Muscle of leg (tissue), 3 donors: ENCODE measurements at regions not wholly inside any gene's neighbourhood (a gene's known extent, or its start where the extent isn't known, plus 50 kb on each side); places are given as distances from the start of the nearest gene placed in this dataset.

Experiments used
- DNase-seq: peaks from one replicate; pipeline ENCODE4 v3.0.0; 2013
- H3K27ac ChIP-seq: one replicate; pipeline ENCODE4 v1.5.1; 2013; ENCODE audit warnings: mild to moderate bottlenecking, low read length, control low read depth
- H3K27me3 ChIP-seq: one replicate; pipeline ENCODE4 v1.6.1; 2013; ENCODE audit warnings: low read length; ENCODE audit not compliant: control insufficient read depth, insufficient read depth
- H3K36me3 ChIP-seq: one replicate; pipeline ENCODE4 v1.6.1; 2013; ENCODE audit warnings: low read length; ENCODE audit not compliant: control insufficient read depth, insufficient read depth
- H3K4me1 ChIP-seq: one replicate; pipeline ENCODE4 v1.6.1; 2013; ENCODE audit warnings: low read length; ENCODE audit not compliant: control insufficient read depth, insufficient read depth
- H3K4me3 ChIP-seq: one replicate; pipeline ENCODE4 v1.5.1; 2013; ENCODE audit warnings: low read length, control low read depth
- H3K9me3 ChIP-seq: replicated peaks from 2 replicates; pipeline ENCODE4 v1.6.1; 2013; ENCODE audit warnings: low read depth, low read length; ENCODE audit not compliant: control insufficient read depth
- WGBS: methylation state at CpG from one replicate; pipeline ENCODE4 v1.1.5; 2013; ENCODE audit warnings: missing lambda C conversion rate; ENCODE audit not compliant: insufficient coverage; 5-methylcytosine and 5-hydroxymethylcytosine counted together

DNA sequence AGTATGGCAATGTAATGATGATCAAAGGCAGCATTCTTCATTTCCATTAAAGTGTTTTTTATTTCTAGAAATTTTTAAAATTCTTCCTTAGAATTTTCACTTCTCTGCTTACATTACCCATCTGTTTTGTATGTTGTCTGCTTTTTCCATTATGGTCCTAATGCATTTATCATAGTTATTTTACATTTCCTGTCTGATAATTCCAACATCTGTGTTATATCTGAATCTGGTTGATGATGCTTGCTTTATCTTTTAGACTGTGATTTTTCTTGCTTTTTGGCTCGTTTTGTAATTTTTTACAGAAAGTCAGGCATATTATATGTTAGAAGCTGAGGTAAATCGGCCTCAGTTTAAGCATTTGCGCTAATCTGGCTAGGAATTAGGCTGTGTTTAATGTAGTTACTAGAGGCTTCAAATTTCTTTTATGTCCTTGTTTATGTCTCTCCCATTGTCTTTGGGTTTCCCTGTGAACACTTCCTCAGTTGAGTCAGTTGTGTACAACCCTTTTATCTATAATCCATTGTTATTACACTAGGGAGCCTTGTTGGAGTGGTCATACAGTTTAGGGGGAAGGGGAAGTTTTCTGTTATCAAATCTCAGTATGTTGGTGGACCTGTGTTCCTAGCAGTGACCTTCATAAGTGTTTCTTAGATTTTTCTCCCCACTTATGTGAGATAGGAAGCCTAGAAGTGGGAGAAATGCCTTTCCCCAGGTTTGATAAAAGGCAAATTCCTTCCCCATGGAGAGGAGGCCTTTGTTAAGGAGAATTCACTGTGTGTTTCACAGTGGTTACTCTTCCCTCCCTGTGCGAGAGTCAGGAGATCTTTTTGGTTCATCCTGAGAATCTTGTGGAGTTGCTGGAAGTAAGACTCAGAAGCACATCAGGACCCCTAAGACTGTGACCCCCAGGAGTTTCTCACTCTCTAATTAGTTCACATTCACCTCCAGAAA is 437.5 kb downstream of the INSC start:
- DNase-seq, result peak; percentile 65
- H3K9me3 ChIP-seq, result no peaks in the 10 kb centered on the region
- peak overlapping the region; percentile 9 for H3K27ac ChIP-seq
- no peaks in the 10 kb centered on the region for H3K4me1 ChIP-seq
- no peak overlapping the region for H3K4me3 ChIP-seq
- no peaks in the 10 kb centered on the region for H3K36me3 ChIP-seq
- 20% methylated on average over 1 of the region's 4 CpGs for WGBS
- no peaks in the 10 kb centered on the region for H3K27me3 ChIP-seq

- WGBS, result no CpG with 5 or more reads among the region's 1 CpG
These were observed 440.4 kb downstream of the INSC start for GRCh38 chr11:15555161-15555560.

DNA sequence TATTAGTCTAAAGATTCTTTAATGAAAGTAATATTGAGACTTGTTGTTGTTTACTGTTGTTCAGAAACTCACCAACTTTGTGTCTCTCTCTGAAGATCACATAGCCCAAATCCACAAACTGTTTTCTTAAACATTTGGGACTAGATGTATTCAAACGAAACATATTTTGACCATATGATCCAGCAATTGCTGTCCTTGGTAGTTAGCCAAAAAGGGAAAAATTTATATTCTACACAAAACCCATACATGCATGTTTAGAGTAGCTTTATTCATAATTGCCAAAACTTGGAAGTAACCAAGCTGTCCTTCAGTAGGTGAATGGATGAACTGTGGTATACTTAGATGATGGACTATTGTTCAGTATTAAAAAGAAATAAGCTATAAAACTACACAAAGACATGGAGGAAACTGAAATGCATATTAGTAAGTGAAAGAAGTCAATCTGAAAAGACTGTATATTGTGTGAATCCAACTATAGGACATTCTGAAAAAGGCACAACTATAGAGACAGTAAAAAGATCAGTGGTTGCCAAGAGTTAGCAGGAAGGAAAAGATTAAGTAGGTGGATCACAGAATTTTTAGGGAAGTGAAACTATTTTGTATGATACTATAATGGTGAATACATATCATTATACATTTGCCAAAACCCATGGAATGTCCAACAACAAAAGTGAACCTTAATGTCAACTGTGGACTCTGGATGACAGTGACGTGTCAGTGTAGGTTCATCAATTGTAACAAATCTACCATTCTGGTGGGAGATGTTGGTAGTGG is 442.9 kb downstream of the INSC start:
- Histone ChIP-seq H3K4me3 (no peak overlapping the region), H3K9me3 (no peaks in the 10 kb centered on the region), H3K4me1 (no peaks in the 10 kb centered on the region), H3K27me3 (no peaks in the 10 kb centered on the region), H3K36me3 (no peaks in the 10 kb centered on the region), H3K27ac (no peak overlapping the region)
- no CpG with 5 or more reads among the region's 2 CpGs for WGBS
- no peak for DNase-seq

More at GRCh38 chr11:15555161-15555560, 440.4 kb downstream of the INSC start:
- Histone ChIP-seq H3K4me3 (no peak overlapping the region), H3K9me3 (no peaks in the 10 kb centered on the region), H3K27me3 (no peaks in the 10 kb centered on the region), H3K4me1 (no peaks in the 10 kb centered on the region), H3K27ac (no peak overlapping the region), H3K36me3 (no peaks in the 10 kb centered on the region)
- peak; percentile 62 for DNase-seq

DNA sequence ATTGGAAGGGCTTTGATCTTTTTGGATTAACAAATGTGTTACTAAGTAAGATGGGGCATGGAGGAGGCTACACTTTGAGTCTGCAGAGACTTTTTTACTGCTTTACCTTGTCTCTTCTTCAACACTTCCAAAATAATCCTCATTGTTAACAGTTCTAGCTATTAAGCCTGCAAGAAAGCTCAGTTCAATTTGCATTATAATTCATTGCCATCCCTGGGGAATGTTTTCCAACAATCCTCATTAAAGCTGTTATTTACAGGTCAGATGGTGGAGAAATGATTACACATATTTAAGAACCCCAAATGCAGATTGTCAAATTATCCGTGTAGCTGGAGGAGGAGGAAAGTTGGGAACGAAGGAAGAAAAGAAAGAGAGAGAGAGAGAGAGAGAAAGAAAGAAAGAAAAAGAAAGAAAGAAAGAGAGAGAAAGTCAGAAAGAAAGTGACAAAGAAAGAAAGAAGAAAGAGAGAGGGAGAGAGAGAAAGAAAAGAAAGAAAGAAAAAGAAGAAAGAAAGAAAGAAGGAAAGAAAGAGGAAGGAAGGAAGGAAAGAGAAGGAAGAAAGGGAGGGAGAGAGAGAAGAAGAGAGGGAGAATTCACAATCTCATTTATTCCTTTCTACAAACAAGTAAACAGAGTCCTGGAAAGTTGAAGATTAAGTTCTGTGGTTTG is 443.9 kb downstream of the INSC start:
- no peaks in the 10 kb centered on the region for H3K36me3 ChIP-seq
- WGBS, result 52% methylated on average over 2 of the region's 2 CpGs

DNA sequence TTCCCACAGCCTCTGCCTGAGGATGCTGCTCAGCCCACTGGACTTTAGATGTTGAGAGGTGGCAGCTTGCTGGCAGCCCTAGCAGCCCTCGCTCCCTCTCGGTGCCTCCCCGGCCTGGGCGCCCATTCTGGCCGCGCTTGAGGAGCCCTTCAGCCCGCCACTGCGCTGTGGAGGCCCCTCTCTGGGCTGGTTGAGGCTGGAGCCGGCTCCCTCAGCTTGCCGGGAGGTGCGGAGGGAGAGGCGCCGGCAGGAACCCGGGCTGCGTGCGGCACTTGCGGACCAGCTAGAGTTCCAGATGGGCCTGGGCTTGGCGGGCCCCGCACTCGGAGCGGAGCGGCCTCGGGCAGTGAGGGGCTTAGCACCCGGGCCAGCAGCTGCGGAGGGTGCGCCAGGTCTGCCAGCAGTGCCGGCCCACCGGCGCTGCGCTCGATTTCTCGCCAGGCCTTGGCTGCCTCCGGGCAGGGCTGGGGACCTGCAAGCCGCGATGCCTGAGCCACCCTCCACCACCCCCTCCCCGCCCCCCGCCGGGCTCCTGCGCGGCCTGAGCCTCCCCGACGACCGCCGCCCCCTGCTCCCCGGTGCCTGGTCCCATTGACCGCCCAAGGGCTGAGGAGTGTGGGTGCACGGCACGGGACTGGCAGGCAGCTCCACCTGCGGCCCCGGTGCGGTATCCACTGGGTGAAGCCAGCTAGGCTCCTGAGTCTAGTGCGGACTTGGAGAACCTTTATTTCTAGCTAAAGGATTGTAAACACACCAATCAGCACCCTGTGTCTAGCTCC is 446.2 kb downstream of the INSC start:
- Histone ChIP-seq H3K27me3 (no peaks in the 10 kb centered on the region), H3K4me3 (no peak overlapping the region), H3K4me1 (no peaks in the 10 kb centered on the region), H3K36me3 (no peaks in the 10 kb centered on the region), H3K9me3 (no peaks in the 10 kb centered on the region), H3K27ac (no peak overlapping the region)
- 98% methylated on average over 34 of the region's 52 CpGs for WGBS
- DNase-seq, result no peak

More for the DNA sequence above, 443.9 kb downstream of the INSC start:
- no peaks in the 10 kb centered on the region for H3K27me3 ChIP-seq
- no peak for DNase-seq
- H3K9me3 ChIP-seq, result no peaks in the 10 kb centered on the region
- H3K4me1 ChIP-seq, result no peaks in the 10 kb centered on the region
- H3K4me3 ChIP-seq, result no peak overlapping the region
- no peak overlapping the region for H3K27ac ChIP-seq

GRCh38 chr11:15562230-15562629 is 447.5 kb downstream of the INSC start:
- Histone ChIP-seq H3K36me3 (no peaks in the 10 kb centered on the region), H3K9me3 (no peaks in the 10 kb centered on the region), H3K4me1 (peaks cover 3% of the 10 kb centered on the region), H3K4me3 (no peak overlapping the region), H3K27ac (no peak overlapping the region), H3K27me3 (no peaks in the 10 kb centered on the region)
- no peak for DNase-seq
- 100% methylated on average over 1 of the region's 4 CpGs for WGBS

DNA sequence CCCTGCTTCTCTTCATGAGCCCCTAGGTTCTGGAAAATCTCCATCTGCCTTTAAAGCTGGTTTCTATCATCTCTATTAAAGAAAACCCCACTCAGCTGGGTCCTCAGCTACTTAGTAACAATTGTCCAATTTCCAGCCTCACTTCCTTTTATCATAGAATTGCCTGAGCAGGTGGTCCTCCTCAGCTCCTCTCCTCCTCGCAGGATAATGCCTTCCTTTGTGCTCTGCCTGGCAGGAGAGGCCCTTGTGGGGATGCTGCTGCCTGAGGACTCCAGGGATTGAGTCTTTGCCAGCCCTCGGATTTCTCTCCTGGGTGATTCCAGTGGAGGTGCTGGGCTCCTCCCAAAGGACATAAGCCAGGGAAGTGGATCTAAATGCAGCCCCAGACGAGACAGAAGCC is 448.3 kb downstream of the INSC start:
- DNase-seq, result no peak
- H3K4me3 ChIP-seq, result no peak overlapping the region
- H3K27ac ChIP-seq, result no peak overlapping the region
- no peaks in the 10 kb centered on the region for H3K36me3 ChIP-seq
- 33% methylated on average over 2 of the region's 3 CpGs for WGBS
- no peaks in the 10 kb centered on the region for H3K9me3 ChIP-seq
- no peaks in the 10 kb centered on the region for H3K27me3 ChIP-seq
- H3K4me1 ChIP-seq, result peaks cover 3% of the 10 kb centered on the region

DNA sequence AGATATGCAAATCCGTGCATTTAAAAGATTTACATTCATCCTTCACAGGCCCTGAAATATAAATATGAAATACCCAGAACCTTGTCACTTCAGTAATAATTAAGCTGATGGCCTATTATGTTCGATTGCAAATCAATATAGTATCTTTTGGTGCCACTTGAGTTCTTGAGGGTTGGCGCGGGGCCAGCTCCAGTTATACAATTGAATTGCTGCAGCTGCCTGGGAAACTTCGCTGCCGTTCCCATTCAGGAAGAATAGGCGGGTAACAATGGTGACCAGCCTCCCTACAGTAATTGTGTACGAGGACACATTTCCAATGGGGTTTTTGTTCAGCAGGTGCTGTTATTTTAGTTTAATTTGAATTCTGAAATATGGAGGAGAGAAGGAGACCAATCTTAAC is 451.2 kb downstream of the INSC start:
- Histone ChIP-seq H3K4me1 (peaks cover 3% of the 10 kb centered on the region), H3K4me3 (no peak overlapping the region), H3K36me3 (no peaks in the 10 kb centered on the region), H3K27me3 (no peaks in the 10 kb centered on the region), H3K9me3 (no peaks in the 10 kb centered on the region), H3K27ac (peak overlapping the region; percentile 63)
- DNase-seq, result no peak
- 67% methylated on average over 2 of the region's 8 CpGs for WGBS

- 93% methylated on average over 7 of the region's 8 CpGs for WGBS
- Histone ChIP-seq H3K36me3 (no peaks in the 10 kb centered on the region), H3K4me3 (no peak overlapping the region), H3K9me3 (no peaks in the 10 kb centered on the region), H3K4me1 (peaks cover 3% of the 10 kb centered on the region), H3K27ac (no peak overlapping the region), H3K27me3 (no peaks in the 10 kb centered on the region)
- no peak for DNase-seq
These were observed 453.7 kb downstream of the INSC start for GRCh38 chr11:15568440-15568839.
